Trophoblast cell (in vitro differentiated cells and primary cell): ENCODE measurements at regions not wholly inside any gene's neighbourhood (a gene's known extent, or its start where the extent isn't known, plus 50 kb on each side); places are given as distances from the start of the nearest gene placed in this dataset.

Experiments used
- DNase-seq, 2 donors: peaks; one replicate each; pipeline ENCODE4 v3.0.0-alpha.2; 2016
- H2AFZ ChIP-seq: 2 replicates; pipeline ENCODE4 v1.6.1; 2013; ENCODE audit warnings: low read length, moderate library complexity, mild to moderate bottlenecking; ENCODE audit not compliant: insufficient read depth, poor library complexity
- H2AK5ac ChIP-seq: 2 replicates; pipeline ENCODE4 v1.6.1; 2013; ENCODE audit warnings: mild to moderate bottlenecking, low read length
- H2BK120ac ChIP-seq: 2 replicates; pipeline ENCODE4 v1.6.1; 2013; ENCODE audit warnings: low read length, mild to moderate bottlenecking, moderate library complexity; ENCODE audit not compliant: insufficient read depth, poor library complexity
- H2BK12ac ChIP-seq: 2 replicates; pipeline ENCODE4 v1.6.1; 2013; ENCODE audit warnings: mild to moderate bottlenecking, low read length, moderate library complexity
- H2BK5ac ChIP-seq: 2 replicates; pipeline ENCODE4 v1.6.1; 2013; ENCODE audit warnings: low read length, low read depth, moderate library complexity, mild to moderate bottlenecking; ENCODE audit not compliant: poor library complexity
- H3K14ac ChIP-seq: 2 replicates; pipeline ENCODE4 v1.6.1; 2013; ENCODE audit warnings: mild to moderate bottlenecking, low read length
- H3K18ac ChIP-seq: 2 replicates; pipeline ENCODE4 v1.6.1; 2013; ENCODE audit warnings: mild to moderate bottlenecking, low read length
- H3K23ac ChIP-seq: 2 replicates; pipeline ENCODE4 v1.6.1; 2013; ENCODE audit warnings: low read length
- H3K27ac ChIP-seq: 2 replicates; pipeline ENCODE4 v1.5.1; 2013; ENCODE audit warnings: low read depth, mild to moderate bottlenecking, inconsistent platforms, low read length, moderate library complexity
- H3K27me3 ChIP-seq: 2 replicates; pipeline ENCODE4 v1.6.1; 2013; ENCODE audit warnings: inconsistent platforms, mild to moderate bottlenecking, low read length, moderate library complexity; ENCODE audit not compliant: insufficient read depth
- H3K36me3 ChIP-seq, 2 experiments: 1 replicate in 1 of 2; 2 replicates in 1 of 2; pipeline ENCODE4 v1.6.1; 2013; ENCODE audit warnings: low read length in 2 of 2, mild to moderate bottlenecking in 2 of 2, moderate library complexity in 1 of 2; ENCODE audit not compliant: insufficient read depth in 2 of 2, control insufficient read depth in 1 of 2
- H3K4ac ChIP-seq: 2 replicates; pipeline ENCODE4 v1.6.1; 2013; ENCODE audit warnings: low read depth, mild to moderate bottlenecking, low read length, moderate library complexity
- H3K4me1 ChIP-seq, 2 experiments: 1 replicate in 1 of 2; 2 replicates in 1 of 2; pipeline ENCODE4 v1.6.1; 2013; ENCODE audit warnings: low read length in 2 of 2, mild to moderate bottlenecking in 2 of 2, moderate library complexity in 1 of 2; ENCODE audit not compliant: insufficient read depth in 2 of 2, control insufficient read depth in 1 of 2
- H3K4me2 ChIP-seq: 2 replicates; pipeline ENCODE4 v1.6.1; 2013; ENCODE audit warnings: inconsistent platforms, mild to moderate bottlenecking, low read length, moderate library complexity
- H3K4me3 ChIP-seq: 2 replicates; pipeline ENCODE4 v1.5.1; 2013; ENCODE audit warnings: mild to moderate bottlenecking, low read depth, low read length, inconsistent platforms
- H3K79me1 ChIP-seq: one replicate; pipeline ENCODE4 v1.6.1; 2013; ENCODE audit warnings: low read length
- H3K79me2 ChIP-seq: 2 replicates; pipeline ENCODE4 v1.6.1; 2013; ENCODE audit warnings: low read length, mild to moderate bottlenecking; ENCODE audit not compliant: control insufficient read depth, insufficient read depth, poor library complexity
- H3K9ac ChIP-seq: 2 replicates; pipeline ENCODE4 v1.6.1; 2013; ENCODE audit warnings: mild to moderate bottlenecking, low read length
- H3K9me3 ChIP-seq: 2 replicates; pipeline ENCODE4 v1.6.1; 2013; ENCODE audit warnings: low read depth, mild to moderate bottlenecking, control low read depth, inconsistent platforms, low read length; ENCODE audit not compliant: insufficient read depth
- H4K12ac ChIP-seq: 2 replicates; pipeline ENCODE4 v1.6.1; 2013; ENCODE audit warnings: low read depth, mild to moderate bottlenecking, low read length, moderate library complexity
- H4K8ac ChIP-seq: 2 replicates; pipeline ENCODE4 v1.6.1; 2013; ENCODE audit warnings: low read depth, mild to moderate bottlenecking, low read length, moderate library complexity
- H4K91ac ChIP-seq: one replicate; pipeline ENCODE4 v1.6.1; 2013; ENCODE audit warnings: low read depth, mild to moderate bottlenecking, low read length, moderate library complexity
- WGBS: extraction: QIAGEN DNeasy Blood & Tissue Kit; methylation state at CpG from one replicate; pipeline ENCODE4 v1.1.7; 2013; ENCODE audit warnings: missing lambda C conversion rate; ENCODE audit not compliant: insufficient read length, insufficient coverage; ENCODE audit errors: extremely low coverage; 5-methylcytosine and 5-hydroxymethylcytosine counted together

DNA sequence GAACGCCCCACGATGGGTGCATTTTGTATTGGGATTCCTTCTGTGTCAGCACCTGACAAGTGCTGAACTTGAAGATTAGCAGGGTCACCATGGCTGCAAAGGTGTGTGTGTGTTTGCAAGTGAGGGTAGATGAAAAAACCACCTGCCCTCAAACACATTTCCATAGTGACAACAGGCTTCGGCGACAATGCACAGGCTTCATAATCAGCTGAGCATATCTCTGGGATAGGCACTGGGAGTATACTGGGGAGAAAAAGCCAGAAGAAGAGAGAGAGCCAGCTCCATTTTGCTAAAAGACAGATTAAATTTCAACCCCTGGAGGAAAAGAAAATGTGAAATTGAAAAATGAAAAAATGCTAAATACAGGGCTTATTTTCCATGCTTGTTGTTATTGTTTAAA, 656.1 kb downstream of the INHBA start:
- H3K4ac ChIP-seq: no peak overlapping the region
- H3K79me1 ChIP-seq: peaks cover 2% of the 10 kb centered on the region
- H3K79me2 ChIP-seq: no peaks in the 10 kb centered on the region
- no peak overlapping the region for H3K27ac ChIP-seq
- H3K4me2 ChIP-seq: no peak overlapping the region
- no peak overlapping the region for H2AK5ac ChIP-seq
- no peak overlapping the region for H4K8ac ChIP-seq
- H3K18ac ChIP-seq: no peak overlapping the region
- H3K23ac ChIP-seq: no peak overlapping the region
- H3K14ac ChIP-seq: no peak overlapping the region
- peaks cover 2 to 3% of the 10 kb centered on the region in 2 experiments for H3K4me1 ChIP-seq
- H3K36me3 ChIP-seq: no peaks in the 10 kb centered on the region
- WGBS: no CpG with 5 or more reads among the region's 4 CpGs
- no peaks in the 10 kb centered on the region for H3K27me3 ChIP-seq
- H4K12ac ChIP-seq: no peak overlapping the region
- no peak overlapping the region for H2BK5ac ChIP-seq
- DNase-seq: no peak
- H2BK120ac ChIP-seq: no peak overlapping the region
- H2AFZ ChIP-seq: no peak overlapping the region
- no peaks in the 10 kb centered on the region for H3K9me3 ChIP-seq
- H3K9ac ChIP-seq: no peak overlapping the region
- no peak overlapping the region for H3K4me3 ChIP-seq
- no peak overlapping the region for H4K91ac ChIP-seq
- H2BK12ac ChIP-seq: no peak overlapping the region

DNA sequence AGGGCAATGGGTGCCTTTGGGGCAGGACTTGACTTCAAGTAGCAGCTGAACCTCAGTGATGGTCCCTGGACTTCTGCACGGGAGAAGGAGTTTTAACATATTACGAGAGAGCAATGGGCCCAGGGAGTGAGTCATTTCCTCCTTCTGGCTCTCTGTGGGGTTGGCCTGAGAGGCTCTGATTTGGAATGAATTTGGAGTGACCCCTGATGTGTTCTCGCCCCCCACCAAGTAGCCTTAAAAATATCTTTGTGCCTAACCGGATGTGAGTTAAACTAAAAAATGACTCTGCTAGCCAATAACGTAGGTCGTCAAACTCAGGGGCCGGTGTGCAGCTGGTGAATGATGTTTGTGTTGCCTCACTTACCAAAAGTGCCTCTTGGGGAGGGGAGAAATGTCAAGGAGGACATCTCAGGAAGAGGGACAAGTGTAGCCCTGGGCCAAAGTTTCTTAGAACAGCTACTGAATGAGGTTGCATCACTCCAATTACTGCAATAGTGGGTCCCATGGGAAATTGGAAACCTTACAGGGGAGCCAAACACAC, 656.6 kb downstream of the INHBA start:
- no peak overlapping the region for H3K4me2 ChIP-seq
- no peak overlapping the region for H4K12ac ChIP-seq
- H3K4me1 ChIP-seq: peaks cover 2 to 3% of the 10 kb centered on the region in 2 experiments

DNA sequence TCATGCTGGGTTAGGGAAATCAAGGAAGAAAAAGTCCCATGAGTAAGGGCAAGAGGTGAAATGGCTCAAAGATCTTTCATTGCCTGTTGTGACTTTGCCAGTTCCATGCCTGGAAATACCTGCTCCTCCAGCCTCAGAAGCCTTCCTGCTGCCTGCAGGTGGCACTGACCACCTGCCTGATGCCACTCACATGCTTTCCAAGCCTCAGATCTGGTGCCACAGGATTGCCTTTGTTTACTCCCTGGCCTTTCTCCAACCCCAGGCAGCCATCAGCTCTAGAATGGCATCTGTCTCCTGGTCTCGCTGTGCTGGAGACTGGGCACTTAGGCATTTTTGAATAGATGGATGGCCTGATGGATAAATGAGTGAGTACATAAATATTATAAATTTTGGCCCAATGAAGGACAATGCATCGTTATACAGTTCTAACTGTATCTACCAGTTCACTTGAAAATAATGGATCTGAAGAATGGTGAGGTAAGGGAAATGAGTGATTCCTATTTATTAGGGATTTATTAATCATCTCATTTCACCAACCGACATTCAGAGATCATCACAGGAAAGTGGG, 657.2 kb downstream of the INHBA start:
- no peak overlapping the region for H2AFZ ChIP-seq
- H3K4me3 ChIP-seq: no peak overlapping the region
- no CpG with 5 or more reads among the region's 3 CpGs for WGBS
- no peaks in the 10 kb centered on the region for H3K27me3 ChIP-seq
- H3K4ac ChIP-seq: no peak overlapping the region
- H3K79me1 ChIP-seq: peaks cover 2% of the 10 kb centered on the region
- no peak overlapping the region for H4K12ac ChIP-seq
- no peak overlapping the region for H3K9ac ChIP-seq
- H3K36me3 ChIP-seq: no peaks in the 10 kb centered on the region
- no peak overlapping the region for H4K91ac ChIP-seq
- no peak overlapping the region for H4K8ac ChIP-seq
- H3K4me1 ChIP-seq: peaks cover 2 to 3% of the 10 kb centered on the region in 2 experiments
- H3K4me2 ChIP-seq: no peak overlapping the region
- no peak overlapping the region for H3K18ac ChIP-seq
- H3K23ac ChIP-seq: no peak overlapping the region
- H2BK12ac ChIP-seq: peak overlapping the region; percentile 27
- no peaks in the 10 kb centered on the region for H3K9me3 ChIP-seq
- H2BK120ac ChIP-seq: no peak overlapping the region
- H2BK5ac ChIP-seq: no peak overlapping the region
- no peak overlapping the region for H3K27ac ChIP-seq
- DNase-seq: peak in 1 of 2 donors; percentile 5
- no peak overlapping the region for H2AK5ac ChIP-seq
- H3K14ac ChIP-seq: no peak overlapping the region
- no peaks in the 10 kb centered on the region for H3K79me2 ChIP-seq

More for the DNA sequence above, 656.6 kb downstream of the INHBA start:
- H3K79me1 ChIP-seq: peaks cover 2% of the 10 kb centered on the region
- no peak overlapping the region for H3K18ac ChIP-seq
- no peak overlapping the region for H3K23ac ChIP-seq
- H2BK120ac ChIP-seq: no peak overlapping the region
- H2BK5ac ChIP-seq: no peak overlapping the region
- no CpG with 5 or more reads among the region's 7 CpGs for WGBS
- no peak overlapping the region for H3K4ac ChIP-seq
- no peak for DNase-seq
- no peaks in the 10 kb centered on the region for H3K9me3 ChIP-seq
- no peak overlapping the region for H3K27ac ChIP-seq
- no peak overlapping the region for H4K8ac ChIP-seq
- H2BK12ac ChIP-seq: no peak overlapping the region
- no peaks in the 10 kb centered on the region for H3K27me3 ChIP-seq
- no peak overlapping the region for H3K4me3 ChIP-seq
- no peak overlapping the region for H3K14ac ChIP-seq
- no peaks in the 10 kb centered on the region for H3K79me2 ChIP-seq
- no peak overlapping the region for H2AFZ ChIP-seq
- H4K91ac ChIP-seq: no peak overlapping the region
- H3K36me3 ChIP-seq: no peaks in the 10 kb centered on the region
- no peak overlapping the region for H2AK5ac ChIP-seq
- H3K9ac ChIP-seq: no peak overlapping the region

DNA sequence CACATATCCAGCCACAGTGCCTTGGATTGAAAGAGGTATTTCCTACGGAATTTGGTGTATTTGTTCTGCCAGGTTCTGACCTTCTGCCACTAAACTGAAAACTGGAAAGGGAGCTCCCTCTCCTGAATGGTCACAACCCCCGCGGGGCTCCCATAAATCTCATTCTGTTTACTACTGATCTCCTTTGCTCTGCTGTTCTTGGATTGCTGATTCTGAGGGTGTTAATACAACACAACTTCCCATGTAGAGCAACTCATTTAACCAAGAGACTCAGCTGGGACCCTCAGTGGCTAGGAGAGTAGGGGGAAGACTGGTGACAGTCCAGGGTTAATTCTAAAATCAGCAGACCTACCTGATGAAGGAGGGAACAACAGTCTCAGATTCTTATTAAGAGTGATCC, 662.9 kb downstream of the INHBA start:
- Histone ChIP-seq H2BK12ac (no peak overlapping the region), H3K79me1 (peaks cover 4% of the 10 kb centered on the region), H4K8ac (no peak overlapping the region), H2BK120ac (no peak overlapping the region), H2AFZ (no peak overlapping the region), H3K36me3 (no peaks in the 10 kb centered on the region), H3K23ac (no peak overlapping the region), H3K27me3 (no peaks in the 10 kb centered on the region), H3K27ac (no peak overlapping the region), H2AK5ac (no peak overlapping the region), H3K4me3 (no peak overlapping the region), H4K12ac (no peak overlapping the region), H3K18ac (no peak overlapping the region), H3K9ac (no peak overlapping the region), H3K14ac (no peak overlapping the region), H3K79me2 (peaks cover 3% of the 10 kb centered on the region), H3K4ac (no peak overlapping the region), H3K4me2 (no peak overlapping the region), H2BK5ac (no peak overlapping the region), H4K91ac (no peak overlapping the region), H3K9me3 (no peaks in the 10 kb centered on the region), H3K4me1 (peaks cover 3% of the 10 kb centered on the region in 2 experiments)
- no peak for DNase-seq
- WGBS: no CpG with 5 or more reads among the region's 3 CpGs
